GM18519 (cell line): ENCODE measurements at regions not wholly inside any gene's neighbourhood (a gene's known extent, or its start where the extent isn't known, plus 50 kb on each side); places are given as distances from the start of the nearest gene placed in this dataset.

Experiments used
- ATAC-seq: cut with Tn5 transposase; IDR thresholded peaks from one replicate; pipeline ENCODE4 v1.9.1; 2021; ENCODE audit warnings: mild to moderate bottlenecking, moderate library complexity; ENCODE audit not compliant: unreplicated experiment, low FRiP score

DNA sequence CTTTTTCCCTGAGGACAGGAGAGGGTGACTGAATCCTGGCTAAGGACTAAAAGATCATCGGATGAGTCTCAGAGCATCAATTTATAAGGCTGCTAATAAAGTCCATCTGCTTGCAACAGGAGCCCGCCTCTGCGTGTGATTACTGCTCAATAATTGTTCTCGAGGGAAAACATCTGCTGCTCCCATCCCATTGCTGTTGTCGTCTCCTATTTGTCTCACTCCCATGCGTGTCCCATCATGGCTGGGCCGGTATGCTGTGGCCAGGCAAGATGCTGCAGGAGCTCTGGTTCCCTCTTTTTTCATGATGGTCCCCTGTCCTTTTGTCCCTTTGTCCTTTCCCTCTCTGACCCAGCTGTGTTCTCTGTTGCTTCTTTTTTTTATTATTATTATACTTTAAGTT, 121.2 kb downstream of the SPATA19 start:
- ATAC-seq: no peak

DNA sequence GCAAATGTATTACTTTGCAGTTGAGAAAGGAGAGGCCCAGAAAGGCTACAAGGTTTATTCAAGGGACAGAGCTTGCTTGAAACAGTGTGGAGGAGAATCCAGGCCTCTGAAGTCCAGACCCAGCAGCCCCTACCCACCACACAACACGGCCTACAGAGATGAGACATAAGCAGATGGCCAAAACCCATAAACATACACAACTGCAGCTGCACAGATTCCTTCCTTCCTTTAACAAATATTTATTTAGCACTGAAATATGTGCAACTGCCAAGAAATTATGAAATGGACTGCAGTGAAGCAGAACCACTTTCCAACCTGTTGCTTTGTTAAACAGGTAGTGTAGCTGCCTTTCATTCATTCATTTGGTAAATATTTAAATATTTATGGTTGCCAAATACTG, 122.3 kb downstream of the SPATA19 start:
- no peak for ATAC-seq

DNA sequence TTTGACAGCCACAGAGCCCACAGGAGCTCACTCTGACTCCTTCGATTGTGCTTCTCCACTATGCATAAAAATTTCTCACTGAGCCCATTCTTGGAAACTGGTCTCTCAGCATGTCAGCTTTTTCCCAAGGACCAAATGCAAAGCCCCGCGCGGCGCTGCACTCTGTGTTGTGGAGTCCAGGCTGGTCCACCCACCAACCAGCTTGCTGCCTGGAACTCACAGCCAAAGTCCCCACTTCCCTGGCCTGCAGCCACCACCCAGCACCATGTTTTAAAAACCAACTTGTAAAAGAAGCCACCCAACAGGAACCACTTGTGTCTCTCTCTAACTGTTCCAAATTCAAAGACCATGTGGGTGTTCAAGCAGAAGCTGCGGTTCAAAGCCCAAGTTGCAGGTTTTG, 124.4 kb downstream of the SPATA19 start:
- no peak for ATAC-seq

DNA sequence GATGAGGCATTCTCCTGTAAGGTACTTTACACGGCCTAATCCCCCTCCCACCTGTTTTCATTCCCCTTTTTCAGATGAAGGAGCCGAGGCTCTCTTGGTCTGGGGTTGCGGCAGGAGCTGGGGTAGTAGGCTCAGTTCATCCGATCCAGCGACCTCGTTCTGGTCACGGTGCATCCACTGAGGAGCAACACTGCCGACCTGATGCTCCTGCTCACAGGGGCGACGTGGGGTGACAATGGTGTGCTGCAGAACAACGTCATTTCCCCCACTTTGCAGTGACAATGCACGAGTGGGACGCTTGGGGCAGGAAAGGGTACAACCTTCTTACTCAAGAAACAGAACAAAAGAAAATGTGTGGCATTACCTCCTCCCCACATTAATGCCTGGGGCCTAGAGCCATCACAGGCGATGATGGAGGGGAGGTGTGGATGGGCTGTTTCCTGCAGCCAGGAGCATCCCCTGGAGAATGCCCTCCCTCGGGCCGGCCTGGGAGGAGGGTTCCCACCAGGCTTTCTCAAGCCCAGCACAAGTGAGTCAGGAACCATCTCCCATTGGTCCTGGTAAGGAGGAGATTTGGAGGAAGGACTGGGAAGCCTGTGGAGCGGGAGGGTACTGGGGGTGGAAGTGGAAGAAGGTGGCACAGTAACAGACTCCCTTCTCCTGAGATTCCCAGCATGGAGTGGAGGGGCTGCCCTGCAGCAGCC, 125.6 kb downstream of the SPATA19 start:
- ATAC-seq: no peak

DNA sequence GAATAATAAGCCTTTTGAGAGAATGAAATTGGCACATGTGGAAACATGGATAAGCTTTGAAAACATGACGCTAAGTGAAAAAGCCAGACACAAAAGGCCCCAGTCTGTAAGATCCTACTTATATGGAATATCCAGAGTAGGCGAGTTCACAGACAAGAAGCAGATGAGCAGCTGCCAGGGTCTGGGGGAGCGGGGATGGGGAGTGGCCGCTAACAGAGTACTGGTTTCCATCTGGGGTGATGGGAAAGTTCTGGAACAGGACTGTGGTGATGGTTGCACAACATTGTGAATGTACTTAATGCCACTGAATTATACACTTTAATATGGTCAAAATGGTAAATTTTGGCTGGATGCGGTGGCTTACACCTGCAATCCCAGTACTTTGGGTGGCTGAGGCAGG, 126.5 kb downstream of the SPATA19 start:
- ATAC-seq: no peak

DNA sequence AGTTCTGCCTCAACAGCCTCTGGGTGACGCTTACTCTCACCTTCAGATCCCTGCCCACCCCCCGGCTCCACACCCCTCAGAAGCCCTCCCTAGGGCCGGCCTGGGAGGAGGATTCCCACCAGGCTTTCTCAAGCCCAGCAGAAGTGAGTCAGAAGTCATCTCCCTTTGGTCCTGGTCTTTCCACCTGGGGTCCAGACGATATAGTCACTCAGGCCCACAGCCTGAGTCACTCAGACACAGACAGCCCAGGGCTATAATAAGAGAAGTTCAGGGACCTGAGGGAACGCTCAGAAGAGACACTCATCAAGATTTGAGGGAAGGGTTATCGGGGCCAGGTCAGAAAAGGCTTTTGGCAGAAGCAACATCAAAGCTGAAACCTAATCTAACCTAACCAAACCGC, 127.1 kb downstream of the SPATA19 start:
- ATAC-seq: no peak

DNA sequence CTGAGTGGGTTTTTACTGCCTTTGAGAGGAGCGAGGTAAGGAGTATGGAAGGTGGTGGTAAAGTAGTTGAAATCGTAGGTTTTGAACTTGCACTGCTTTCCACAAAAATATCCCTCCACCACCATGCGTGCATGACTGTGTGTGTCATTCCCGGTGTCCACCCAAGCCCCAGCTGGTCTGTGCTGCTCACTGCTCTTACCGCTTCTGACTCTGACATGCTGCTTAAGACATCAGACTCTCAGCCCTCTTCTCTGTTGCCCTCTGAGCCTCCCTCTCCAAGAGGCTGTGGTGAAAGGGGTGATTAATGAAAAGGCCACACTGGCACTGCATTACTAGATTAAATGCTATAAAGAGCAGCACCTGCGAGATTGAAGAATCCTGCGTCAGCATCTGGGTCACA, 128.7 kb downstream of the SPATA19 start:
- ATAC-seq: no peak

DNA sequence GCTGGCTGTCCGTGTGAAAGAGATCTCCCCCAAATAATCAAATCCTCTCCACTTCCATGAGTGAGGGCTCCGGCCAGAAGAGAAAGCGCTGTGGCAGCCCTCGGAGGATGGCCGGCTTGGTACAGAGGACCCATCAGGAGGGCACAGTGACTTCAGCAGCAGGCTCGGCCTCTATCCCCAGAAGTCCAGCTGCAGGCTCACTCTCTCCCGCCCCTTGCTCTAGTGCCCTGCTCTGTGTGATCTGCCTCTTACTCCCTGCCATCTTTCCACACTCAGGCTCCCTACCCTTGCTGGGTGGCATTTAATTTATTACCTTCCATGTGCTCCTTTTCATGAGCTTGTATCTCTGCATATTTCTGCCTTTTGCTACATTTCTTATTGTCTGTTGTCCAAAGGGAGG, 129.7 kb downstream of the SPATA19 start:
- ATAC-seq: no peak

DNA sequence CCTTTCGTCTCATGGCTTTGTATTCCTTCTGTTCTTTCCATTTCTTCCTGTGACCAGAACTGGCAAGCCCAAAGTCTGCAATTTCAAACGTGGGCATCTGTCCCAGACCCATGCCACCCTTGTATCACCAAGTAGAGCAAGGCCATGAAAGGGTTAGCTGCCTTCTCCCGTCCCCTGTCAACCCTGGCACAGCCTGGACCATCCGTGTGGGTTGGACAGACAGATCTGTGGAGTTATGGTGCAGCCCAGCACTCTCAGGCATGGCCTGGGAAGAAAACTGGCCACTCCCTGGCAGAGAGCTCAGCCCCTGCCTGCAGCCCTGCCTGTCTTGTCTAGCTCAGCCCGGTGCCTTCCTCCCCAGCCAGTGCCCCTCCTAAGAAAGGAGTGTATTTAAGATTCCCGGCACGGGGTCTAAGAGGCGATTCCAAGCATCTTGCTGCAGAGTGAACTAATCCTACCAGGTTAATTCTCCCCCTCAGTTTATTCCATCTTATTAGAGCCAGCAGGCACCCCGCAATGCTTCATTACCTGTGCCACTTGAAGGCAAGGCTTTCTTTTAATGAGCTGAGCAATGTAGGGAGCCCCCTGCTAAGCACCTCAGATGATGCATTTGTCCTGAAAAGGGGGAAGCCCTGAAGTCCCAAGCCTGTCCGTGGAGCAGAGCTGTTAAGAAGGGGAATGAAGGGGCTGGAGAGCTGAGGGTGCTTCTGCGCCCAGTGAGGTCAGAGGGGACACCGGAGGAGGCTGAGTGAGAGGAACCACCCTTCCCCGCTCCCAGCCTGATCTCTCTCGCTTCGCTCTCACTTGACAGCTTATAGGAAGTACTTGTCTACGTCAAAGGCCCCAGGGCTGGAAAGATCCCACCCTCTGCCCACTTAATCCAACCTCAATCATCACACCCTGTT, 130.6 kb downstream of the SPATA19 start:
- ATAC-seq: no peak

DNA sequence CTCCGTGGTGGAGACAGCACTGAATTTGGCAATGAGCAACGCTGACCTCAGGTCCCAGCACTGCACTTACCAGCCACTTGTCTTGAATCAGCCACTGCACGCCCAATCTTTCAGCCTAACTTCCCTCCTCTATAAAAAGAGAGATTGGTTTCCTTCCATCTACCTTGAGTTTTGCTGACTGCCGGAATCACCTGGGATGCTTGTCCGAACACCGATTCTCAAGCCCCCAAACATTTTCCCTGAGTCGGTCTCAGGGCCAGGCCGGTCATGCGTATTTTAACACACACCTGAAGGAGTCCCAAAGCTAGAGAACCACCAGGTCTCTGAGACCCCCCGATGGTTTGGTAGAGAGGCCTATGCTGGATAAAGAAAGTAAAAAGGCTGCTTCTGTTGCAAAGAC, 131.5 kb downstream of the SPATA19 start:
- no peak for ATAC-seq

DNA sequence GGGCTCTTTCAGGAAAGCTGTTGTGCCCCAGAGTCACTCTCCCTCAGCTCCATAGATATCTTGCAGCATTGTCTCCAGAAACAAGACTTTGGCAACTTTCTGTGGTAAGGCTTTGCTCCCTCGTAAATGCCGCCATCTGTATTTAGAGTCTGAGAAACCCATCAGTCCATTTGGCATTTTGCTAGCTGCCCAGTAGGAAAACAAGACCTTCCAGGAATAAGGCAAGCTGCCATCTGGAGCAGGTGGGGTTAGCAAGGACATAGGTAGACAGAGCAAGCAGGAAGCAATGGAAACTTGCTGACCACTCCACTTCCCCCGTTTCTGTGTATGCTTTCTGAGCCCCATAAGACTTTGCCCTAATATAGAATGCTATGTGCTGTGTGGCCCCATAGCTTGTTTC, 131.9 kb downstream of the SPATA19 start:
- no peak for ATAC-seq

DNA sequence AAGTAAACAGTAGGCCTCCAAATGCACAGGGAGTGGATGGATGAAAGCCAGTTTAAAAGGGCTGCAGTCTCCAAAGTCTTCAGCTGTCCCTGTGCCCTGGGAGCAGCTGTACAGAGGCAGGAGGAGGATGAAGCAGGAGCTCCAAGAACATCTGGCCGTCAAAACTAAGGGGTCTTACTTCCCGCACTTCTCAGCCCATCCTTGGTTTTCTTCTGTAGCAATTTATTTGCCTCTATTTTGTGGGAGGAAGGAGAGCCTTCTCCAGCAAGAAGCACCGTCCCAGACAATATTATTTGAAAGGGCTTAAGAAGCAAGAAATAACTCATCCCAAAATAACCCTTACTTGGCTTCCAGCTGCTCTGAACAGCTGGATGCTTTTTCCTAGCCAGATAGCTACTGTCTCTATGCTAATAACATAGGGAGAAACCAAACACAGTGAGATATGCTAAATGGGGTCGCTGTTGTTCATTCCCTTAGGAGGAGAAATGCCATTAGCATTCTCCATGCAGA, 133.2 kb downstream of the SPATA19 start:
- ATAC-seq: no peak

DNA sequence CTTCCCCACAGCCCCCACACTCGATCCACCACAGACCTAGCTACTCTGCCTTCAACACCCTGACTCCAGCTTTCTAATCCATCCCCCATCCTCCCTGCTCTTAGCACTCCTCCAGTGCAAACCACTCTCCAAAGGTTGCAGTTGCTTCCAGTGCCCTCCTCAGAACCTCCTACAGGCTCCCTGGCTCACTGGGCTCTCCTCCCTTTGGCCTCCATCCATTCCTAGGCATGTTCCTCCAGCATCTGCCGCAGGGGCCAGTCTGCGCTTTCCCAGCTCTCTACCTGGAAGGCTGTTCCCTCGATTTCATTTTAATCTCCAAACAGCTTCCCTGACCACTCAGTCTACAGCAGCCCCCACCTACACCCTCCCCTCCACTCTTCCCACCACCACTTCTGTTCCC, 133.8 kb downstream of the SPATA19 start:
- ATAC-seq: no peak

DNA sequence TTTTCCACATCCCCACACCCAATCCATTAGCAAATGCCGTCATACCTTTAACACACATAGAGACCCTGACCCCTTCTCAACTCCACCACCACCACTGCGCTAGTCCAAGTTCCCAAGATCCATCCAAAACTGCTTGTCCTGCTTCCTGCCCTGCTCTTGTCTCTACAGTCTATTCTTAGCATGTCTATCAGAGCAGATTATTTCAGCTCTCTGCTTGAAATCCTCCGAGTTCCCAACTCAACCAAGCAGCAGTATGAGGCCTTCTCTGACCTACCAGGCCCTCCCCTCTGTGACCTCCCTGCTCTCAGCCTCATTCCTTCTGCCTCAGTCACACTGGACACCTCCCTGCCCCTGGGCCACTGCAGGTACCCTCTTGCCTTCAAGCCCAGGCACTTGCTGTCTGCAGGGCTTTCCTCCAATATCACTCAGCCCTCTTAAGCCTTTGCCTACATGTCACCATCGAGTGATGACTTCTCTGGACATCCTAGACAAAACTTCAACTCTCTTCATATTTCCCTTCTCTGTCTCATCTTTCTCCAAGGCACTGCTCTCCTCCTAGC, 134.6 kb downstream of the SPATA19 start:
- ATAC-seq: no peak

DNA sequence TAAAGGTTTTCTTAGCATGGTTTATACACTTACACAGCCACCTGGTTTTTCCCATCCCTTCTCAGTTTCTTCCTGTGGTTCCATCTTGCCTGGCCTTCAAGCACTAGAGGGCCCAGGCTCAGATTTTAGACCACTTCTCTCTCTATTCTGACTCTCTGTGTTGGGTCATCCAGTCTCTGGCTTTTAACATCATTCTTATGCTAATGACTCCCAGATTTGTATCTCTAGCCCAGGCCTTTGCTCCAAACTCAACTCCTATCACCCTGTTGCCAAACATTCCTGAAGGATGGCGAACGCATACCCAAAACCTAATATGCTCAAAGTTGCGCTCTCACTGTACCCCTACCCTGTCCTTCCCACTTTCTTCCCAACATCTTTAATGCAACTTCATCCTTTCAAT, 135.1 kb downstream of the SPATA19 start:
- ATAC-seq: no peak

DNA sequence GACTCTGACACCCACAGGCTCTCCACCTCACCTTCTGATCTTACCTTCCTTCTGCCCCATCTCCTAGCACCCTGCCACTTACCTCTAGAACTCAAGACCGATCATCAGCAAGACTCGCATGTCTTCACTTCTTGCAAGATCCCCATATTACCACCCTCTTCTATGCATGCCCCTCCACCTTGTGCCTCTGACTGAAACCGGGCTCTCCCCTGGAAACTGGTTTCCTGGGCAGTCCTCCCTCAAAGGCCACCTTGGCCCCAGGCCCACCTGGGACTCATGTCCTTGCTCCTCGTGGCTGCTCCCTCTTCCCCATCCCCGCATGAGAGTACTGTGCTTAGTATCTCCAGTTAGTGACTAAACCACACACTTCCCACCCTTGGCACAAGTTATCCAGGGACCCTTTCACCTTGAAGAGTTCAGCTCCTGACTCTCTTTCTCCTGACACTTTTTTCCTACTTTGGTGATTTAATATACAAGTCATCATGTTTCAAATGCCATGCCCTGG, 136.7 kb downstream of the SPATA19 start:
- no peak for ATAC-seq

DNA sequence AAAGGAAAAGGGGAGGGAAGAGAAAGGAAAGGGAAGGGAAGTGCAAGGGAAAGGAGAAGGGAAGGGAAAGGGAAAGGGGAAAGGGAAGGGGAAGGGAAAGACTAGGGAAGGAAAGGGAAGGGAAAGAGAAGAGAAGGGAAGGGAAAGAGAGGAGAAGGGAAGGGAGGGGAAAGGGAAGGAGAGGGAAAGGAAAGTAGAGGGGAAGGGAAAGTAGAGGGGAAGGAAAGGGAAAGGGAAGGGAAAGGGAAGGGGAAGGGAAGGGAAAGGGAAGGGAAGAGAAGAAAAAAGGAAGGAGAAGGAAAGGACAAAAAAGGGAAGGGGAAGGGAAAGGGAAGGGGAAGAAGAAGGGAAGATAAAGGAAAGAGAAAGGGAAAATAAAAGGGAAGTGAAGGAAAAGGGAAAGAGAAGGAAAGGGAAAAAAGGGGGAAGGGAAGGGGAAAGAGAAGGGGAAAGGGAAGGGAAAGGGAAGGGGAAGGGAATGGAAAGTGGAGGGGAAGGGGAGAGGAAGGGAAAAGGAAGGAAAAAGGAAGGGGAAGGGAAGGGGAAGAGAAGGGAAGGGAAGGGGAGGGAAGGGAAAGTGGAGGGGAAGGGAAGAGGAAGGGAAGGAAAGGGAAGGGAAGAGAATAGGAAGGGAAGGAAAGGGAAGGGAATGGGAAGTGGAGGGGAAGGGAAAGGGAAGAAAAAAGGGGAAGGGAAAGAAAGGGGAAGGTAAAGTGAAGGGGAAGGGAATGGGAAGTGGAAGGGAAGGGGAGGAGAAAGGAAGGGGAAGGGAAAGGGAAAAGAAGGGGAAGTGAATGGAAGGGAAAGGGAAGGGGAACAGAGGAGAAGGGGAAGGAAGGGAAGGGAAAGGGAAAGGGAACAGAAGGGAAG, 138.2 kb downstream of the SPATA19 start:
- ATAC-seq: no peak

DNA sequence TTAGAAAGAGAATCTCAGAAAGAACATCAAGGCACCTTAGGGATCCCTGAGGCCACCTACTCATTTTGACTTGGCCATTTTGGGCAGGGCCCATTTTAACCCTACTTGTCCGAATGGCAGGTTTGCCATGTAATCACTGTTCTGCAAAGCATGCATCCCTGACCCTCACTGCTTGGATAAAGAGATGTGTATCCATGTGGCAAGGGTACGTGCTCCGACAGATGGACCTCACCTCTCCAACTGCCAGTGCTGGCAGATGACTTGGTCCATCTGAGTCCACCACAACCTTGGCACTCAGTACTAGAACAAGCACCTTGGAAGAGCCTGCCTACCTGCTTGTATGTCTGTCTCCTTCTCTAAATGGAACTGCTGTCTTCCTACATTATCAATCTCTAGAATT, 139.4 kb downstream of the SPATA19 start:
- no peak for ATAC-seq

DNA sequence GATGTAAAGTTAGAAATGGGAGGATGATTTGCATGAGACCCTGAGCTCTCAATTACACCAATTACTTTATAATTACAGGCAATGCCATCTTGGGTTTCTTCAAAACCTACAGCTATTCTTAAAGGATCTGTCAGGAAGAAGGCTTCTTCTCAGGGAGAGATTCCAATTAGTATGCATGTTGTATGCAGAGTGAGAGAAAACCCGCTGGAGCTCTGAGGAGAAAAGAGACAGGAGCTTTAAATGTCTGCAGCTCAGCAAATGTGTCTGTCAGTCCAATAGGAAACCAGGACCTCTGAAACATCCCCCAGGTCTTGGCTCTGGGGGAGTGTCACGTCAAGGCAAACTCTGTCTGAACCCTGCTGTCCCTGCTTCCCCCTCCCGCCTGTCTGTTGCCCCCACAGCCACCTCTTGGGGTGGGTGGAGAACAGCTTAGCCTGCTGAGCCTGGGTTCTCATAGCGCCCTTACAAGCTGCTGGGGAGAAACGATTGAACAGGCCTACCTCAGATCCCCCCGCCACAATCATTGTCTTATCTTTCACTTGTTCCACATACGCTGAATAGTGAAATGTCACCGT, 140.2 kb downstream of the SPATA19 start:
- no peak for ATAC-seq

DNA sequence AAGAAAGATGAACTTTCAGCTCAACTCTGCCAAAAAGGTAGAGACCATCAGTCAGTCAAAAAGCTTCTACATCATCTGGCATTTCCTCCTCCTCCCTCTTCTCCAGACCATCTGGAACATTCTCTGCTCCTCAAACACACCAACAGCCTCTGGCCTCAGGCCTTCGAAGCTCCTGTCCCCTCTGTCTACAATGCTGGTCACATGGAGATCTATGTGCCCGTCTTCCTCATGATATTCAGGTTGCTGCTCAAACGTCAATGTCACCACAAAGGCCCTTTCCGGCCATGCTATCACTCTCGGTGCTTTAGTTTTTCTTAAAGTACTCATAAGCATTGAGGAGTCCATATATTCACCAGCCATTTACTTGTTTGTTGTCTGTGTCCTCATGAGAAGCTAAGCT, 146.2 kb downstream of the SPATA19 start:
- ATAC-seq: no peak
